ENCODE measurements at regions not wholly inside any gene's neighbourhood (a gene's known extent, or its start where the extent isn't known, plus 50 kb on each side); places are given as distances from the start of the nearest gene placed in this dataset.

GRCh38 chr10:28385748-28386502 is 83.1 kb upstream of the MPP7 start:
- TF ChIP-seq CTCF (IDR thresholded peaks at IDR 0.05; ENCODE audit: insufficient read depth, low read depth, low read length) (no peak), EZH2 (IDR thresholded peaks at IDR 0.05; ENCODE audit: insufficient read depth, low read length) (no peak)
